ENCODE measurements at regions not wholly inside any gene's neighbourhood (a gene's known extent, or its start where the extent isn't known, plus 50 kb on each side); places are given as distances from the start of the nearest gene placed in this dataset.
"Not testable (repeated sequence)": the region's sequence is repeated elsewhere in the genome, so short reads cannot be mapped to it uniquely, and the experiment has no call there.

DNA sequence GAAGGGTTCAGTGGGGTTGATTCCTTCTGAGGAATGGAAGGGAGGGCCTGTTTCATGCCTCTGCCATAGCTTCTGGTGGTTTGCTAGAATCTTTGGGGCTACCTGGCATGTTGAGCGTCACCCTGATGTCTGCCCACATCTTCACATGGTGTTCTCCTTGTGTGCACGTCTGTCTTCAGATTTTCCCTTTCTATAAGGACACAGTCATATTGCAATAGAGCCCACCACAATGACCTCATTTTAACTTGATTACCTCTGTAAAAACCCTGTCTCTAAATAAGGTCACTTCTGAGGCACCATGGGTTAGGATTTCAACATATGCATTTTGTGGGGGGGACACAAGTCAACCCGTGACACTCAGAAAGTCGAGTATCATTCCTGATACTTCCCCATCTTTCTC lies 257.9 kb downstream of the COG6 start:
- no peak overlapping the region for H3K27ac ChIP-seq
- no peaks in the 10 kb centered on the region for H3K4me1 ChIP-seq (replicated peaks in 1 of 2)
- 79 to 100% (median 81%) methylated on average over 1 to 4 of the region's 4 CpGs; no CpG with 5 or more reads in 2 of the 10 experiments for WGBS, 10 experiments
- ATAC-seq (replicated peaks in 6 of 8), result no peak
- no peak overlapping the region for H3K4me3 ChIP-seq
- in situ Hi-C loops (cut with MboI; ENCODE audit: low pct_unique_long_range_greater_than_20kb in 2 of 9, low sequenced_read_pairs in 9 of 9, unreplicated experiment in 9 of 9), result no loop called here

- Histone ChIP-seq H3K27ac (no peak overlapping the region), H3K4me1 (replicated peaks in 1 of 2) (no peaks in the 10 kb centered on the region), H3K4me3 (no peak overlapping the region)
- WGBS, 10 experiments, result 83 to 100% (median 95%) methylated on average over 1 to 2 of the region's 2 CpGs; no CpG with 5 or more reads in 2 of the 10 experiments
- in situ Hi-C loops (cut with MboI; ENCODE audit: low pct_unique_long_range_greater_than_20kb in 2 of 9, low sequenced_read_pairs in 9 of 9, unreplicated experiment in 9 of 9), result no loop called here
- peak in 2 of 8 experiments; percentile 30 to 50 for ATAC-seq (replicated peaks in 6 of 8)
These were observed 258.5 kb downstream of the COG6 start for GRCh38 chr13:39913928-39914327.

- in situ Hi-C loops (cut with MboI; ENCODE audit: low pct_unique_long_range_greater_than_20kb in 2 of 9, low sequenced_read_pairs in 9 of 9, unreplicated experiment in 9 of 9), result no loop called here
- ATAC-seq (replicated peaks in 6 of 8), result no peak
- Histone ChIP-seq H3K4me3 (no peak overlapping the region), H3K27ac (no peak overlapping the region), H3K4me1 (replicated peaks in 1 of 2) (no peaks in the 10 kb centered on the region)
These were observed 260.0 kb downstream of the COG6 start for GRCh38 chr13:39915418-39915817.

- Histone ChIP-seq H3K4me3 (no peak overlapping the region), H3K4me1 (replicated peaks in 1 of 2) (no peaks in the 10 kb centered on the region), H3K27ac (no peak overlapping the region)
- in situ Hi-C loops (cut with MboI; ENCODE audit: low pct_unique_long_range_greater_than_20kb in 2 of 9, low sequenced_read_pairs in 9 of 9, unreplicated experiment in 9 of 9), result no loop called here
- WGBS, 10 experiments, result 80 to 100% (median 89%) methylated on average over 1 to 2 of the region's 2 CpGs; no CpG with 5 or more reads in 4 of the 10 experiments
- ATAC-seq (replicated peaks in 6 of 8), result no peak
These were observed 260.9 kb downstream of the COG6 start for GRCh38 chr13:39916330-39916729.

- ATAC-seq (replicated peaks in 6 of 8), result peak in 2 of 8 experiments; percentile 28 to 52
- Histone ChIP-seq H3K4me1 (replicated peaks in 1 of 2) (no peaks in the 10 kb centered on the region), H3K27ac (no peak overlapping the region), H3K4me3 (no peak overlapping the region)
- in situ Hi-C loops (cut with MboI; ENCODE audit: low pct_unique_long_range_greater_than_20kb in 2 of 9, low sequenced_read_pairs in 9 of 9, unreplicated experiment in 9 of 9), result no loop called here
- 58 to 100% (median 84%) methylated on average over 2 to 5 of the region's 5 CpGs; no CpG with 5 or more reads in 1 of the 10 experiments for WGBS, 10 experiments
These were observed 263.3 kb downstream of the COG6 start for GRCh38 chr13:39918620-39919236.

- Histone ChIP-seq H3K4me3 (no peak overlapping the region), H3K27ac (no peak overlapping the region), H3K4me1 (replicated peaks in 1 of 2) (no peaks in the 10 kb centered on the region)
- peak in 3 of 8 experiments; percentile 60 to 79 (median 64) for ATAC-seq (replicated peaks in 6 of 8)
- 0 to 100% (median 93%) methylated on average over 1 to 2 of the region's 2 CpGs; no CpG with 5 or more reads in 1 of the 10 experiments for WGBS, 10 experiments
- in situ Hi-C loops (cut with MboI; ENCODE audit: low pct_unique_long_range_greater_than_20kb in 2 of 9, low sequenced_read_pairs in 9 of 9, unreplicated experiment in 9 of 9), result no loop called here
These were observed 265.2 kb downstream of the COG6 start for GRCh38 chr13:39920613-39921012.

DNA sequence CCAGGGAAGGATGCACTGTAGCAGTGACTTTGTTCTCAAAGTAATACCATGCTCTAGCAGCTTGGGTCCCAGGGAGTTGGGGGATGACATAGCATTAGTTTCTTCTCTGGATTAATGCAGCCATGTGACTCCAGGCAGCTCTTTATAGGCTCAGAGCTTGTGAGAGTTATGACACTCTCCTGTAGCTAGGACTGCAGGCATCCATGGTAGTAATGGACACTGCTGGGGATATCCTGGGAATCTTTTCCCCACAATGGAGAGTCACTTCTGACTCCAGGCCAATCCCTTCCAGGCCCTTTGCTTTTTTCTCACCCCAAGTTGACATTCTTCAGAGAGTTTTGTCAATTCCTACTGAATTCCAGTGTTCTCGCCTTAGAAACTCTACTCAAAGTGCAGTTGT lies 270.9 kb downstream of the COG6 start:
- WGBS, 10 experiments, result 38 to 88% (median 75%) methylated on average over 1 of the region's 1 CpG; no CpG with 5 or more reads in 1 of the 10 experiments
- peak in 3 of 8 experiments; percentile 72 to 99 (median 73) for ATAC-seq (replicated peaks in 6 of 8)
- Histone ChIP-seq H3K4me3 (no peak overlapping the region), H3K4me1 (replicated peaks in 1 of 2) (no peaks in the 10 kb centered on the region), H3K27ac (no peak overlapping the region)
- in situ Hi-C loops (cut with MboI; ENCODE audit: low pct_unique_long_range_greater_than_20kb in 2 of 9, low sequenced_read_pairs in 9 of 9, unreplicated experiment in 9 of 9), result loop anchor here in 1 of 9 experiments (25.0 kb wide), 1 partner anchor 761 kb away; no protein-coding TSS in a partner anchor

DNA sequence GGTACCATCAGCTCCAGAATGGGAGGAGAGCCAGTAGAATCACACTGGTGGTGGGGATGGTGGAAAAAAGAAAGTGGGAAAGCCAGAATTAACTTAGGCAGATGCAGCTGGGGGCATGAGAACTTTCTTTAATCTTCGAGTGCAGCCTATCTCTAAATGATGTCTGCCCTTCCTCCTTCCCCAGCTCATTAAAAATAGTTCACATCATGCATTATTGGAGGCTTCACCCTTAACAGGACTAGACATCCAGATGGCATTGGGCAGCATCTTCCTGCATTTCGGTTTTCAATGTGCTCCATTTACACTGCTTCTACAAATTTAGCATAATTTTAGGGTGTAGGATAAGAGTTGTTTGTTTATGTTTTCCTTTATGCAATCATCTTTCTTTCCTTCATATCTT lies 272.8 kb downstream of the COG6 start:
- in situ Hi-C loops (cut with MboI; ENCODE audit: low pct_unique_long_range_greater_than_20kb in 2 of 9, low sequenced_read_pairs in 9 of 9, unreplicated experiment in 9 of 9), result loop anchor here in 1 of 9 experiments (25.0 kb wide), 1 partner anchor 759 kb away; no protein-coding TSS in a partner anchor
- no peak for ATAC-seq (replicated peaks in 6 of 8)
- Histone ChIP-seq H3K27ac (no peak overlapping the region), H3K4me3 (no peak overlapping the region), H3K4me1 (replicated peaks in 1 of 2) (no peaks in the 10 kb centered on the region)
- 19 to 80% (median 65%) methylated on average over 1 to 2 of the region's 2 CpGs; no CpG with 5 or more reads in 2 of the 10 experiments for WGBS, 10 experiments

DNA sequence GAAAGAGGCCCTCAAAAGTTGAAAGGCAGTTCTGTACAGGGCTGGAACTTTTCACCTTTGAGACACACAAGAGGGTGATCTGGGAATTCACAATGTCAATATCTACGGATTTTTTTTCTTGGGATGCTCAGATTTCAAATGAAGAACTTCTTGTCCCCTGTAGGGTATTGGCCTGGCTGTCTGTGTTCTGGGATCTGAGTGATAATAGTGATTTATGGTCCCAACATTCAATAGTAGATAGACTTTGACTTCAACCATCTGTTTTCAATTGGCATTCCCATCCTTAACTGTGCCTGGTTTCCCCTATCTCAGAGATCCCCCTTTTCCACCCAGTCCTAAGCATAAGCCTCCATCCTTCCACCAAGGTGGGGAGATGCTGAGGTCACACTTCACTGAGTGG lies 274.1 kb downstream of the COG6 start:
- H3K4me3 ChIP-seq, result no peak overlapping the region
- 13 to 100% (median 60%) methylated on average over 1 of the region's 1 CpG for WGBS, 10 experiments
- in situ Hi-C loops (cut with MboI; ENCODE audit: low pct_unique_long_range_greater_than_20kb in 2 of 9, low sequenced_read_pairs in 9 of 9, unreplicated experiment in 9 of 9), result loop anchor here in 1 of 9 experiments (25.0 kb wide), 1 partner anchor 758 kb away; no protein-coding TSS in a partner anchor
- H3K27ac ChIP-seq, result no peak overlapping the region
- H3K4me1 ChIP-seq (replicated peaks in 1 of 2), result no peaks in the 10 kb centered on the region
- no peak for ATAC-seq (replicated peaks in 6 of 8)

DNA sequence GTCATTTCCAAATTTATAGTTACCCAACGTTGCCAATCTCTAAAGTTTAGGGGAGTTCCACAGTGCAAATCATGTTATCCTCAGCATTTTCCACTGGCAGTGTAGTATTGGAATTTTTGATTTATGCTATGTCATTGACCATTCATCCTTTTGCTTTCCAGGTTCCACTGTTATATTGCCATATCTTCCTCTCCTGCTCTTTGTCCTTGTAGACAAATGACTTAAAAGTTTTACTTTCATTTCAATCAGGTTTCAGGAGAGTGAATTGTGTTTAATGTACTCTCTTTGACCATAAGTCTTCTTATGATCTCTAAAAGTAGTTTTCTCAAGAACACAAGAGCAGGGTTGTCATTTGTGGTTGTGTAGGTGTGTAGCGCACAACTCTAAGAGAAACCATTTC lies 274.6 kb downstream of the COG6 start:
- Histone ChIP-seq H3K4me1 (replicated peaks in 1 of 2) (no peaks in the 10 kb centered on the region), H3K27ac (no peak overlapping the region), H3K4me3 (no peak overlapping the region)
- in situ Hi-C loops (cut with MboI; ENCODE audit: low pct_unique_long_range_greater_than_20kb in 2 of 9, low sequenced_read_pairs in 9 of 9, unreplicated experiment in 9 of 9), result loop anchor here in 1 of 9 experiments (25.0 kb wide), 1 partner anchor 757 kb away; no protein-coding TSS in a partner anchor
- 50 to 100% (median 89%) methylated on average over 1 to 2 of the region's 2 CpGs for WGBS, 10 experiments
- no peak for ATAC-seq (replicated peaks in 6 of 8)

GRCh38 chr13:39930544-39931444 lies 275.3 kb downstream of the COG6 start:
- in situ Hi-C loops (cut with MboI; ENCODE audit: low pct_unique_long_range_greater_than_20kb in 2 of 9, low sequenced_read_pairs in 9 of 9, unreplicated experiment in 9 of 9), result loop anchor here in 1 of 9 experiments (25.0 kb wide), 1 partner anchor 757 kb away; no protein-coding TSS in a partner anchor
- Histone ChIP-seq H3K4me3 (no peak overlapping the region), H3K27ac (no peak overlapping the region), H3K4me1 (replicated peaks in 1 of 2) (no peaks in the 10 kb centered on the region)
- 46 to 95% (median 76%) methylated on average over 4 to 6 of the region's 6 CpGs for WGBS, 10 experiments
- no peak for ATAC-seq (replicated peaks in 6 of 8)

DNA sequence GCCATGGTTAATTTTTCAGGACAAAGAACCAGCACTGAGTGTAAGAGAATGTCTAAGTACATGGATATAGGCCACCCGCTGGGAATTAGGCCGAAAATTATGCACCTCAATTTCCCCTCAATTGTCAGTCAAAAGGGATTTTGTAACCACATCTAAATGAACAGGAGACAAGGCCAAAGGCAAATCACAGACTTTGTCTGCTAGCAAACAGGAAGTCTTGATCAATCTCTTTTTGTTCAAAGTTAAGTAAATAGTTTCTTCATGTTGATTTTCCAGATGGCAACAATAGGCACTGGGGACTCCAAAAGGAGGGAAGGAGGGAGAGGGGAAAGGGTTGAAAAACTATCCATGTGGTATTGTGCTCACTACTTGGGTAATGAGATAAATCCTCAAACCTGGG lies 276.0 kb downstream of the COG6 start:
- Histone ChIP-seq H3K4me1 (replicated peaks in 1 of 2) (no peaks in the 10 kb centered on the region), H3K27ac (no peak overlapping the region), H3K4me3 (no peak overlapping the region)
- no peak for ATAC-seq (replicated peaks in 6 of 8)
- in situ Hi-C loops (cut with MboI; ENCODE audit: low pct_unique_long_range_greater_than_20kb in 2 of 9, low sequenced_read_pairs in 9 of 9, unreplicated experiment in 9 of 9), result loop anchor here in 1 of 9 experiments (25.0 kb wide), 1 partner anchor 756 kb away; no protein-coding TSS in a partner anchor
- 37 to 100% (median 80%) methylated on average over 2 of the region's 2 CpGs; no CpG with 5 or more reads in 3 of the 10 experiments for WGBS, 10 experiments

DNA sequence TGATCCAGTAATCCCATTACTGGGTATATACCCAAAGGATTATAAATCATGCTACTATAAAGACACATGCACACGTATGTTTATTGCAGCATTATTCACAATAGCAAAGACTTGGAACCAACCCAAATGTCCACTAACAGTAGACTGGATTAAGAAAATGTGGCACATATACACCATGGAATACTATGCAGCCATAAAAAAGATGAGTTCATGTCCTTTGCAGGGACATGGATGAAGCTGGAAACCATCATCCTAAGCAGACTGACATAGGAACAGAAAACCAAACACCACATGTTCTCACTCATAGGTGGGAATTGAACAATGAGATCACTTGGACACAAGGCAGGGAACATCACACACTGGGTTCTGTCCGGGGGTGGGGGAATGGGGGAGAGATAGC lies 277.1 kb downstream of the COG6 start:
- H3K27ac ChIP-seq; ATAC-seq (replicated peaks in 6 of 8); H3K4me3 ChIP-seq; H3K4me1 ChIP-seq (replicated peaks in 1 of 2): not testable (repeated sequence)
- in situ Hi-C loops (cut with MboI; ENCODE audit: low pct_unique_long_range_greater_than_20kb in 2 of 9, low sequenced_read_pairs in 9 of 9, unreplicated experiment in 9 of 9), result loop anchor here in 1 of 9 experiments (25.0 kb wide), 1 partner anchor 755 kb away; no protein-coding TSS in a partner anchor
- 0 to 100% (median 65%) methylated on average over 1 of the region's 2 CpGs; no CpG with 5 or more reads in 6 of the 10 experiments for WGBS, 10 experiments

Measured in motor neuron (in vitro differentiated cells).